Cardiac muscle cell (in vitro differentiated cells and primary cell): ENCODE measurements at regions not wholly inside any gene's neighbourhood (a gene's known extent, or its start where the extent isn't known, plus 50 kb on each side); places are given as distances from the start of the nearest gene placed in this dataset.

ENCODE experiments used
- DNase-seq, 2 donors: peaks; one replicate each; pipeline versions ENCODE4 v3.0.0 to v3.0.0-alpha.2; 2010 to 2017; ENCODE audit warnings: low read depth in 1 of 2, low spot score in 1 of 2
- H3K27ac ChIP-seq: fragments of 200-600 bp; sonication (generic); 2 replicates; pipeline ENCODE4 v1.5.1; 2016
- H3K27me3 ChIP-seq: fragments of 200-600 bp; sonication (generic); 2 replicates; pipeline ENCODE4 v1.6.0; 2016; ENCODE audit warnings: control low read depth
- H3K36me3 ChIP-seq: fragments of 200-600 bp; sonication (generic); 2 replicates; pipeline ENCODE4 v1.5.1; 2016; ENCODE audit warnings: control low read depth
- H3K4me1 ChIP-seq: fragments of 200-600 bp; sonication (generic); 2 replicates; pipeline ENCODE4 v1.8.1; 2017; ENCODE audit warnings: low read depth, mild to moderate bottlenecking, mixed run types
- H3K4me3 ChIP-seq: fragments of 200-600 bp; sonication (generic); 2 replicates; pipeline ENCODE4 v1.5.1; 2016; ENCODE audit warnings: mild to moderate bottlenecking
- H3K9me3 ChIP-seq: fragments of 200-600 bp; sonication (generic); 2 replicates; pipeline ENCODE4 v1.5.1; 2017; ENCODE audit warnings: low read depth, mild to moderate bottlenecking, control low read depth
- TF ChIP-seq, protein P1 (sequence below): IDR thresholded peaks from 2 replicates; pipeline ENCODE4 v1.5.1; 2012; ENCODE audit warnings: low read depth, mild to moderate bottlenecking, low read length

DNA sequence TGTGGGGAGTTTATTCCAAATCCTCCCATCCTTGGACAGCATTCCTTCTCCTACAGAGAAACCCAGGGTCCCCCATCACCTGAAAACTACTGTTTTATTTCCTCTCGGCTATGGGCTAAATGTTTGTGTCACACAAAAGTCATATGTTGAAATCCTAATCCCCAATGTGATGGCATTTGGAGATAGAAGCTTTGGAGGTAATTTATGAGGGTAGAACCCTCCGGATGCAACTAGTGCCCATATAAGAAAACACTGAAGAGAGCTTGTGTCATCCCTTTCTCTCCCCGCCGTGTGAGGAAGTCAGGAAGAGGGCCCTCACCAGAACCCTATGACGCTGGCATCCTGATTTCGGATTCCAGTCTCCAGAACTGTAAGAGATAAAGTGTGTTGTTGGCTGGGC is 127.8 kb upstream of the NOCT start:
- H3K4me3 ChIP-seq = no peak overlapping the region
- H3K9me3 ChIP-seq = no peaks in the 10 kb centered on the region
- DNase-seq = no peak
- no peaks in the 10 kb centered on the region for H3K36me3 ChIP-seq
- TF ChIP-seq, protein P1, sequence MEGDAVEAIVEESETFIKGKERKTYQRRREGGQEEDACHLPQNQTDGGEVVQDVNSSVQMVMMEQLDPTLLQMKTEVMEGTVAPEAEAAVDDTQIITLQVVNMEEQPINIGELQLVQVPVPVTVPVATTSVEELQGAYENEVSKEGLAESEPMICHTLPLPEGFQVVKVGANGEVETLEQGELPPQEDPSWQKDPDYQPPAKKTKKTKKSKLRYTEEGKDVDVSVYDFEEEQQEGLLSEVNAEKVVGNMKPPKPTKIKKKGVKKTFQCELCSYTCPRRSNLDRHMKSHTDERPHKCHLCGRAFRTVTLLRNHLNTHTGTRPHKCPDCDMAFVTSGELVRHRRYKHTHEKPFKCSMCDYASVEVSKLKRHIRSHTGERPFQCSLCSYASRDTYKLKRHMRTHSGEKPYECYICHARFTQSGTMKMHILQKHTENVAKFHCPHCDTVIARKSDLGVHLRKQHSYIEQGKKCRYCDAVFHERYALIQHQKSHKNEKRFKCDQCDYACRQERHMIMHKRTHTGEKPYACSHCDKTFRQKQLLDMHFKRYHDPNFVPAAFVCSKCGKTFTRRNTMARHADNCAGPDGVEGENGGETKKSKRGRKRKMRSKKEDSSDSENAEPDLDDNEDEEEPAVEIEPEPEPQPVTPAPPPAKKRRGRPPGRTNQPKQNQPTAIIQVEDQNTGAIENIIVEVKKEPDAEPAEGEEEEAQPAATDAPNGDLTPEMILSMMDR = no peak
- H3K27me3 ChIP-seq = no peaks in the 10 kb centered on the region
- no peak overlapping the region for H3K27ac ChIP-seq
- H3K4me1 ChIP-seq = peaks cover 7% of the 10 kb centered on the region

DNA sequence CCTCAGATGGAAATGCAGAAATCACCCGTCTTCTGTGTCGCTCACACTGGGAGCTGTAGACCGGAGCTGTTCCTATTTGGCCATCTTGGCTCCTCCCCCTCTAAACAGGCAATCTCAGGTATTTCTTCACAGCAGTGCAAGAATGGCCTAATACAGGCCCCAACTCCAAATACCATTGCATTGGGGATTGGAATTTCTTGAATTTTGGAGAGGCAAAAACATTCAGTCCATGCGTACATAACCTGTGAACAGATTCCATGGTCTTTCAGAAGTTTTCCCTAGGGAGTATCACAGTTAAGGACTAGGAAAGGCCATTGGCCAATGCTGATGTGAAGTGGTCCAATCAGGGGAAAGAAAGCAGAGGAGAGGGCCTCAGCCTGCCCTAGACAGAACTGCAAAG is 128.2 kb upstream of the NOCT start:
- no peaks in the 10 kb centered on the region for H3K9me3 ChIP-seq
- H3K27ac ChIP-seq = no peak overlapping the region
- peaks cover 7% of the 10 kb centered on the region for H3K4me1 ChIP-seq
- no peaks in the 10 kb centered on the region for H3K36me3 ChIP-seq
- DNase-seq = no peak
- no peaks in the 10 kb centered on the region for H3K27me3 ChIP-seq
- no peak overlapping the region for H3K4me3 ChIP-seq
- TF ChIP-seq, protein P1 = no peak

DNA sequence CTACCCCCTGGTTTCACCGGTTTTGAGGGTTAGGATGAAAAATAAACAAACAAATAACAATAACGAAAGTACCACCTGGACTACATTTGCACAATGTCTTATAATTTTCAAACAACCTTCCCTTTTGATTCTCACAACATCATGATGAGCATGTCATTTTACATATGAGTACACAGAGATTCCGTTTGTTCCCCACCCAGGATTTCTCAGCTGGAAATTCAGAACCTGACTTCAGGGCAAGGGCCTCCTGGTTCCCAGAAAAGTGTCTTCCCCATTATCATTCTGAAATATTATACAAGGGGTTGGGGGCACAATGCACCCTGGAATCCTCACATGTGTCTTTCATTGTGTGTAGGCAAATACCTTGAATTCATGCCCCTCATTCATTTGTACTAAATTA is 135.8 kb upstream of the NOCT start:
- no peaks in the 10 kb centered on the region for H3K4me1 ChIP-seq
- H3K4me3 ChIP-seq = no peak overlapping the region
- H3K27me3 ChIP-seq = no peaks in the 10 kb centered on the region
- TF ChIP-seq, protein P1 = no peak
- no peak overlapping the region for H3K27ac ChIP-seq
- DNase-seq = no peak
- H3K9me3 ChIP-seq = no peaks in the 10 kb centered on the region
- H3K36me3 ChIP-seq = no peaks in the 10 kb centered on the region

DNA sequence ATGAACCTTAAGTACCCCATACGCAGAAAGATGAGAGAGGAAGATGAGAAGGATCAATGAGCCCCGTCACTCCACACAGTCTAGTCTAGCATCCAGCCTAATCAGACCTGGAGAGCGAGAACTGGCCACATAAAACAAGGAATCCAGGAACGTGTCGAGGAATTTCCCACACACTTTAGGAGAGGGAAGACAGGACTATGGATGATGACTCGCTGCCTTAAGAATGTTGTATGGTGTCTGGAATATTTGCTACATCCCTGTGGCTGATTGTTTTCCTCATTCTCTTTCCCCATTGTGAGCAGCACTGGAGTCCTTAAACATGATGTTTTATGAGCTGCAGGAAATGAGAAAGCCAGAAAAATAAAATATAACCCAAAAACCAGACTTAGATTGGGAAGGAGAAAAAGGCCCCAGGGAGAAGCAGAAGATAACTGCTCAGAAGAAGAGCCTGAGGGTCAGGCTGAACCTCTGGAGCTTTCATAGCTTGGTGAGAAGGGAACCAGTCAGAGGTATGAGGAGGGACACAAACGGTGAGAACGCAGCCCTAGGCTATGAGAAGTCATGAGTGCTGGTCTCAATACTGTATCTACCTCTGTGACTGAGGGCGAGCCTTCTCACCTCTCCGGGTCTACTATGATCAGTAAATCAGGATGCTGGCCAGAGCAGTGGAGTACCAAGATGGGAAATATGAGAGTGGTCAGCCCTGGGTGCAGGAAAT is 139.5 kb upstream of the NOCT start:
- Histone ChIP-seq H3K9me3 (no peaks in the 10 kb centered on the region), H3K4me1 (no peaks in the 10 kb centered on the region), H3K27me3 (no peaks in the 10 kb centered on the region), H3K4me3 (no peak overlapping the region), H3K36me3 (no peaks in the 10 kb centered on the region), H3K27ac (no peak overlapping the region)
- TF ChIP-seq, protein P1 = no peak
- DNase-seq = peak in 1 of 2 donors; percentile 85

DNA sequence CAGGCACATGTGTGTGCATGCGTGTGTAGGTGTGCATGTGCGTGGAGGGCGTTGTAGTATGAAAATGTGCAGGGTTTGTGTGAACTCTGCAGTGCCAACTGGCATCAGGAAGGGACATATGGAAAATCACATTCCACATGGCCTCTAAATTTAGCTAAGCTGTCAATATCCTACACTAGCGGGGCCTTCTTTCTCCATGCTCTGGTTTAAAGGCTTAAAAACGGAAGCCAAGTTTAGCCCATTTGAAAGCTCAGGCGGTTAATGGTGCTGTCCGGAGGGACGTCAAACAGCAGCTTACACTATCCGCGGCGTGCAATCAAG is 144.1 kb upstream of the NOCT start:
- Histone ChIP-seq H3K27ac (no peak overlapping the region), H3K36me3 (no peaks in the 10 kb centered on the region), H3K4me1 (peaks cover 4% of the 10 kb centered on the region), H3K27me3 (no peaks in the 10 kb centered on the region), H3K4me3 (no peak overlapping the region), H3K9me3 (no peaks in the 10 kb centered on the region)
- TF ChIP-seq, protein P1 = no peak
- DNase-seq = no peak
